HG03135 (cell line): ENCODE measurements at regions not wholly inside any gene's neighbourhood (a gene's known extent, or its start where the extent isn't known, plus 50 kb on each side); places are given as distances from the start of the nearest gene placed in this dataset.
"Not testable (repeated sequence)": the region's sequence is repeated elsewhere in the genome, so short reads cannot be mapped to it uniquely, and the experiment has no call there.

Source experiments
- ATAC-seq: cut with Tn5 transposase; IDR thresholded peaks from one replicate; pipeline ENCODE4 v1.9.1; 2021; ENCODE audit warnings: mild to moderate bottlenecking, moderate library complexity; ENCODE audit not compliant: unreplicated experiment

DNA sequence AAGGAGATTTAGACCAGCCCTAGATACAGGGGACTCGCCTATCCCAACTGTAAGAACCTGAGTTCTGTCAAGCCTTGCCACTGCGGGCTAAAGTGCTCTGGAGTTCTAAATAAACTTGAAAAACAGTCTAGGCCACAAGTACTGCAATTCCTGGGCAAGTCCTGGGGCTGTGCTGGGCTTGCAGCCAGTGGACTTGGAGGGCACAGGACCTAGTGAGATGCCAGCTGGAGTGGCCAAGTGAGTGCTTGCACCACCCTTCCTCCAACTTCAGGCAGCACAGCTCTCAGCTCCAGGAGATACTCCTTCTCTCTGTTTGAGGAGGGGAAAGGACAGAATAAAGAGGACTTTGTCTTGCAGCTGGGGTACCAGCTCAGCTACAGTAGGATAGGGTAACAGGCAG, 307.6 kb upstream of the FBXO33 start:
- ATAC-seq, result no peak

DNA sequence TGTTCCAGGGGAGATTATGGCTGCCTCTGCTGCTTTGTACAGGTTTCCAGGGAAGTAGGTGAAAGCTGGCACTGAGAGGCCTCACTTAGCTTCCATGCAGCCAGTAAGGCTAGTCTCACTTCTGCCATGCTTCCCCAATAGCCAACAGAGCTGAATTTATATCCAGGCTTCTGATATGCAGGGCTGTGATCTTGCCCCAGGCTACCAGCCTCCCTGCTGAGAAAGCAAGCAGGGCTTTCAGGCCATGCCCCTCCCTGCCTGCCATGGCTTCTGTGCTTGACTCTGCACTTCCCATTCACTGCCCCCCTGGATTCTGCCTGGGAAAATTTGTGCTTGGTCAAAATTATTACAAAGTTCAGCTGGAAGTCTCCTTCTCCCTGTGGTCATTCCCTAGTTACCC, 302.1 kb upstream of the FBXO33 start:
- ATAC-seq, result no peak

DNA sequence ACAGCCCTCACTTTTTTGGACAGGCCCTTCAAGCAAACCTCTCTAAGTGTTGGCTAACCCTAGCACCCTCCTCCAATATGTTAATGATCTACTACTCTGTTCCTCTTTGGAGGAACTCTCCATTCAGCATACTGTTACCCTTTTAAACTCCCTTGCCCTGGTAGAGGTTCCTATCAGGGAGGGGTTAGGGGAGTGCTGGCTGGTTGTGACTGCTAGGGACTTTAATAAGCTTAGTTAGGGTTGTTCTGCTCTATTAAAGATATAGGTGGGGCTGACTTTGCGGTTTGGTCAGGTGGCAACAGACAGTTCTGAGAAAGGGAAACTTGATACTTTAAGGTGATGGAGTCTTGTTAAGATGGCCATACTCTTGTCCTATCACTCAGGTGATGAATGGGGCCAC, 301.5 kb upstream of the FBXO33 start:
- ATAC-seq, result no peak

DNA sequence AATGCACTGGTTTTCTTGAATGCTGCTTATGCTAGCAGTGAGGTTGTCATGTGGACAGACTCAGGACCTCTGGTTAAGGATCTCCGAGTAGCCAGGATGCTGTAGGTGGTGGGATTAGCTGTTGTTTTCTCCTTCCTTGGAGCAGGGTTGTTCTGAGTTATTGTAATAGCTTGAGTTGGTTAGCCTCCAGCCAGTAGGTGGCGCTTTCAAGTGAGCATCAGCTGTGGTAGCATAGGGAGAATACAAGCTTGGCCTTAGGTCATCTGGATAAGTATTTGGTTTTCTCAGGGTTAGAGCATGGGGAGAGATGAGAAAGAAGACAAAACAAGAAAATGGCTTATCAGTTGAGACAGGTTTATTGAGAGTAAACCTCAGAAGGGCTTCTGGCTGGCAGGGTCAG, 299.7 kb upstream of the FBXO33 start:
- ATAC-seq, result no peak

DNA sequence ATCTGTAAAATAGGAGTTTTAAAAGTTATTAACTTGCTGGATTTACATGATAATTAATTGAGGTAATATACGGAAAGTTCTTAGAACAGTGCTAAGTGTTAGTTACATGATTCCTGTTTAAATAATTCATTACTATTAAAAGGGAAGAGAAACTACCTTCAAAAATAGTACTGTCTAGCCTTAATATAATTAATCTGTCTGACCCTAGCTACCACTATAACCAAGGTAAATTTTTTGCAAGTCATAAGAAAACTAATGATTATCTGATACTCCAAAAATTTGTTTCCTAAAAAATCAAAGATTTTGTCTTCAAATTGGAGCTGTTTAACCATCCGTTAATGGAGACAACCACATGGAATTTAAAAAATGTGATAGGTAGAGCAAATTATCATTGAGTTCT, 294.3 kb upstream of the FBXO33 start:
- ATAC-seq, result no peak

DNA sequence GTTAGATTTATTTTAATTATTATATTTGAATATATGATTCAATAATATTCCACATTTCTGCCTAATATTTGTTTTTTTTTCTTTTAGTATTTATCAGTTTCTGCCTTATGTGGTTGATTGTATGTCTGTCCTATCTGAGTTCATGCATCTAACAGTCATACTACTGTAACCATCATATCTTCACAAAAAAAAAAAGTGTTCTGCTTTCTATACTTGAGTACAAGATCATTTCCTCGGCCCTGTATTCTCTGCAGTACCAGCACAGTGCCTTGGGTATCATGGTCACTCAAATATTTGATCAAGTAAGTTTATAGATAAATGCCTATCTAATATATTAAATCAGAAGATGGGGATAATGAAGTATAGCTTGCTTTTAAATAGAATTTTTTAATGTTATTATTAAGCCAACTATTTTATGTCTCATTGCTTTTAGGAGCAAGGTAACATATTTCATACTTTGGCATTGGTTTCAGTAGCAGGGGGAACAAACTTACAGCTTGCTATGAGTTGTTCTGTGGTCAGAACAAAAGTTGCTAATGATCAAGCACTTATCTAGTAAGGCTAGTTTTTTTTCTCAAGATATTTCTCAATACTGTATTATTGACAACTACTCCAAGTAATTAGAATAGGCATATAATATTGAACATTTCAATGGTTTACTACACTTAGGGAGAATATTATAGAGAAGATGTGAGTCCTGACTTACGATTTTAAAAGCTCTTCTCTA, 290.5 kb upstream of the FBXO33 start:
- no peak for ATAC-seq

DNA sequence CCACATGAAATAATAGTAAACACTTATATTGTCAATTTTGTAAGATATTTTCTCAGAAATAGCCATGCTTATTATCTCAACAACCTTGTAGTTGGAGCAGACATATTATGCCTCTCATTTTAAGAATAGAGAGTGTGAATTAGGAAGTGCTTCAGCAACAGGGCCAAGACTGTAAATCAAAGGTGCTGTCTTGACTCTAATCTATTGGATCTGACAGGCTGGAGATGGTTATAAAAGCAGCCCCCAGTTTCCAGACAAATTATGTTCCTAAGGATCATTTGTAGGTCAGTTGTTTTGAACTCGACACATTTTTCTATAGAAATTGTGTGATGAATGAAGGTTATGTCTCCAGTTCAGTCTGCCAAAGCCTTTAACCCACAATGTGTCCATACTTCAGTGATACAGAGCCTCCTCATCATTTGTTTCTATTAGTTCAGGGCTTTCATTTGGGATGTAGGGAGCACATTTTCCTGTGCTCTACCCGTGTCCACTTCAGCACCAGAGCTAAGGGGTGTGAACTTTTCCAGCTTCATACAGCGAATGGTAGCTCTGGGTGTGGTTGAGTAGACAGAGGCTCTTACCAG, 284.8 kb upstream of the FBXO33 start:
- ATAC-seq, result no peak

DNA sequence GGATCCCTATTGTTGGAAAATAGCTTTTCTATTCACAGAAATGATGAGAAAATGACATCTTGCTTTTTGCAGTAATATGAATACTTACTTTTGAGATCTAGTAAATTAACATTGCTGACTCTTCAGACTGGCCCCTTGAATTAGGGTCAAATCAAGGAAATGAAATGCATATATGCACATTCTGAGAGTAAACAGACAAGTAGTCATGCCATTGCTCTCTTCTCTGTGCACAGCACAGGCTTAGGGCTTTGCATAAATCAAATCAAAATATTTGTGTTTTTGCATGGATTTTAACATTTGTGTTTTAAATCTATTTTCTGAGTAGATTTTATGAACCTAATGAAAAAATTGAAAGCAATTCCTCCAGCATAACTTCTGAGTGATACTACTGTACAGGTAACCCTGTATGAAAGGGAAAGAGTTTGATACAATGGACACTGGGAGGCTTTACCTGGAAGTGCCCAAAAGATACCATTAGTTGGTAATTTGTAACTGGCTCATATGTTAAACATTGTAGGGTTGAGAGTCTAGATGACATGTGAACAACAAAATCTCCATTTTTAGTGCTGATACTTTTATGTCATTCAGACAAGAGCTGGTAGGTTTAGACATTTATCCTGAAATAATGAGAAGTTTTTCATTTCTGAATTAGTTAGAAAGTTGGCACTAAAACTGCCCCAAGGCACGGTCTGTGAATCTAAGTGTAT, 280.2 kb upstream of the FBXO33 start:
- ATAC-seq, result no peak

DNA sequence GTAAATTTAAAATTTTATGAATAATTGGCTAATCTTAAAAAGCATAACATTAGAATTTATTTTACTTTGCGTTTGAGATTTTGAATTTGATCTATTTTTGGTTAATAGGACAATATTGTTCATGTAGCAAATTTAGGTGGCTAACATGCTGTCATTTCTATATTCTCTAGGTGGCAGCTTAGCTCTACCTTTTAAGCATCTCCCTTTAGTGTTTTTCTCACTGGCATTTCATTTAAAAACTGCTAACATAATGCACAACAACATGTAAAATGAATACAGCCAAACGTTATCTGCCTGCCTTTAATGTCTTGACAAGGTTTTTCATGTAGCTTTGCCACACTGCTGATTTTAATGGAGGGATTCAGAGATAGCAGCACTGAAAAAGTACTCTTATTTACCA, 272.4 kb upstream of the FBXO33 start:
- ATAC-seq, result no peak

DNA sequence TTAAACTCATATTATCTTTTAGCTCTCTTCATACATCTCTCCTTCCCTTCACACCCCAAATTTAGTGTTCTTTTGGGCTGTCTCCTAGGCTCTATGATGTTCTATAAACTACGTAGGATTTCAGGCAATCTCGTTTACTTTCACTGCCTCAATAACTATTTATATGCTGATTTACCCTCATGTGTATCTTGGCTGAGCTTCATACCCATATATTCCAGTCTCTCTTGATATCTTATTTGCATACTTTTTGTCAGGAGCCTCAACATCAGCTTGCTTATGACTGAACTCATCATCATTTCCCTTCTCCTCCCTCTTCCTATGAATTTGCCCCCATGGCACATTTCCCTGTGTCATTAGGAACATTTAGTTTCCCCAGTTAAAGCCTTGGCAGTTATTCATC, 262.1 kb upstream of the FBXO33 start:
- no peak for ATAC-seq

DNA sequence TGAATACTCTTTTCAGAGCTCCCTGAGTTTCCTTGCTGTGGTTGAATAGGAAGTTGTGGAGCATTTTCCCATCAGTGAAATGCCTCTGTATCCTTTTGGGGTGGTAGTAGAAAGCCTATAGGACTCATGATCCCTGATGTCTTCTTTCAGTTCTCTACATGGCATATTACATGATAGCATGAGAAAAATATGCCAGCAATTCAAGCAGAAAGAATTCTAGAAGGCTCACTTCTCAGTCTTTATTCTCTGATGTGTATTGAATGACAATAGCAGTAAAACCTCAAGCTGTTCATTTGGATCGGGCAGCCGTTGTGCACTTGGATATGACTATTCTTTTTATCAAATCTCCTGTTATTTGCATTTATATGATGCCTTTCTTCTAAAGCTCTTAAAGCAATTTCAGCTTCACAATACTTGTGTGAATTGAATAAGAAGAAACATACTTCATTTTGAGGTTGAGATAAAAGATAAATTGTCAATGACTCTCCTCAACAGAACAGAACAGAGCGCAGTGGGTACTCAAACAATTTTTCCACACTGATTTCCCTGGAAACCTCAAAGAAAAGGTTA, 251.5 kb upstream of the FBXO33 start:
- no peak for ATAC-seq

DNA sequence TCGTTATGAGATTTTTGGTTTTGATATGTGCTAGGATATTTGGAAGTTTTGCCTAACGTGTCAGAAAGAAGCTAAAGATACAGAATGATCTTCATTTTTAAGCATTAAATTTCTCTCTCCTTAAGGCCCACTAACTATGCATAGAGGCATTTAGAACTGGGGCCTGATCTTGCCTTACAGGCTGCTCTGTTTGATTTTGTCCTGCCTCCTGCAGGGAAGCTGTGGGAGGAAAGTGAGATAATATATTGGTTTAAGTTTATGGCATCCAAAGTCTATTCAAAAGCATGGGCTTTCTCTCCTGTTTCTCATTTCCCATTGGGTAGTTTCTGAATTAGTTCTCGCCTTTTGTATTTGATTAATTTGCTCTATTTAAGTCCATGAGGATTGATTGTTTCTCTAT, 250.3 kb upstream of the FBXO33 start:
- no peak for ATAC-seq

DNA sequence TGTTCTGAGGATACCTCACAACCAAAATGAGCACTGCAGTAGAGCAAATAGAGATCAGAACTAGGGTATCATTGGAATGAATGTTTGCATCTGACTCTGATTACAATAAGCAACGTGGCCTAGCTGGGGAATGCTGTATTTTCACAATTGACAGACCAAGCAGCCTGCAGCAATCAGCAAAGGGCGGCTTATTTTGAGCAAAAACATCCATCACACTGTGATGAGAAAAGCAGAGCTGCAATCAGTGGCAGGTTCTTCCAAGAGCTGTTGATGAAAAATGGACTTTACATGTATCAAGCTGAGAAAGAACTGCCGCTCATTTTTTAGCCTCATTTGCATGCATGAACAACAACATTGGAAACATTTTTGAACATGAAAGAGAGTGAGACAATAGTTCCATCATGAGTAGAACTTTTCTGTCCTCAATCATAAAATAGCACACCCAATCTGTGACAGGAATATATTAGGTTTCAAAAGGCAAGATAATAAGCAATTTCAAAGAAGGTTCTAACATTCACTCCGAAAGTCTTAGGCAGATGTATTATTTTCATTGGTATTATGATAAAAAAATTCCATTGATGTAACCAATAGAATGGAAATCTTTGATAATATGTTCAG, 249.7 kb upstream of the FBXO33 start:
- no peak for ATAC-seq

DNA sequence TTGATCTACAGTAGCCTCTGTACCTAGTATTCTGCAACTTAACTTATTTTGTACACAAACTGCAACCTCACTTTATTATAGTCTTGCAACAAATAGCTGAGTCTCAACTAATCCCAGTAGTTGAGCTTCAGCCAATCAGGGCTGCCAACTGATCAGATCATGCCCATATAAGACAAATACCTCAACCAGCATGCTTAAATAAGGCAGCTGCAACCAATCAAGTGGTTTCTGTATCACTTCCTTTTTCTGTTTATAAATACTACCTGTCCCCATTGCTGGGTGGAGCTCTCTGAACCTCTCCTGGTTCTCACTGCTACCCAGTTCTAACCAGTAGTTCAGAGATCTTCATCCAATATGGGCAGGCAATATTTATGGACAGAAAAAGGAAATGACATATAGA, 248.5 kb upstream of the FBXO33 start:
- ATAC-seq, result peak; percentile 93

DNA sequence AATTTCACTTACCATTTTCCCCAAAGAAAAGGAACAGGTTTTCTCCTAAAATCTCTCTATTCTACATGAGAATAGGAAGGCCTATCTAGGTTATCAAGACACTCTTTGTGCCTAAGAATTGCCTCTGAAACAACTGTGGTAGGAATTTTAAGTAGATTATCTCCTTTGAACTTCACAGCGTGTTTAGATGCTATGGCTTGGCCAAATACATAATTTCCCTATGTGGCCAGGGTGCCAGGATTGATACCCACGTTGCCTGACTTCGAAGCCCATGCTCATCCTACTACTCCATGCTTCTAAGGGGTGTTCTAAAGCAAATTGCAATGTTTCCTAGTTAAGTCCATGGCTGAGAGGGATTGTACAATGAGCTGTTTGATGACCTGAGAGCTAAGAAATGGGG, 241.5 kb upstream of the FBXO33 start:
- ATAC-seq, result no peak

DNA sequence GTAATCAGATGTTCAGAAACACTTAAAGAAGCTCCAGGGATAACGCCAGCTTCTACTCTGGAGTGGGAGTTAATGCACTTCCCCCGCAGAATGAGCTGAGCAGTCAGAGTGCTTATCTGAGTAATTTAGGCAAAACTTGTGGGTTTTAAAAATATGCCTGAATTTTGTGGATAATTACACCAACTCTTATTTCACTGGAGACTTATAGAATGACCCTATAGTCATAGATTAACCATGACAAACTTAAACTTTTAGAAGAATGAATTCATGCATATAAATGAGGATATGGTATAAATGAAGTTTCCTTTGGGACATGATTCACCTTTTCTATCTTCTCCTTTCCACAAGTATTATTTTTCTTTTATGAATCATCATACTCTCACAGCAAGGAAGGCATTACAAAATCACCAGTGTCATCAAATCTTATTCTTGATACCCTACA, 241.1 kb upstream of the FBXO33 start:
- no peak for ATAC-seq

DNA sequence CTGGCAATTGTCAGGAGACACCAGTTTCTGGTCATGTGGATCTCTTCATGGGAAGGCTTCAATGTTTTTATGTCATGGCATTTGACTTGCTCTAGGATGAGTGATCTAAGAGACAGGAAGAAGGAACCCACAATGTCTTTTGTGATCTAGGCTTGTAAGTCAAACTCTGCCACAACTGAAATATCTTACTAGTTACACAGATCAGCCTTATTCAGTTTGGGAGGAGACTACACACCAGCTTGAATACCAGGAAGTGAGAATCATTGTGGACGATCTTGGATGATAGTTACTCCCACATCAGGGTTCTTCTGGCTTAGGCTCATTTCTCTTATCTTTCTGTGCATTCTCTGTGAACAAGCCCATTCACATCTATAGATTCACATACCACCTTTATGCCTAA, 236.2 kb upstream of the FBXO33 start:
- ATAC-seq, result no peak

DNA sequence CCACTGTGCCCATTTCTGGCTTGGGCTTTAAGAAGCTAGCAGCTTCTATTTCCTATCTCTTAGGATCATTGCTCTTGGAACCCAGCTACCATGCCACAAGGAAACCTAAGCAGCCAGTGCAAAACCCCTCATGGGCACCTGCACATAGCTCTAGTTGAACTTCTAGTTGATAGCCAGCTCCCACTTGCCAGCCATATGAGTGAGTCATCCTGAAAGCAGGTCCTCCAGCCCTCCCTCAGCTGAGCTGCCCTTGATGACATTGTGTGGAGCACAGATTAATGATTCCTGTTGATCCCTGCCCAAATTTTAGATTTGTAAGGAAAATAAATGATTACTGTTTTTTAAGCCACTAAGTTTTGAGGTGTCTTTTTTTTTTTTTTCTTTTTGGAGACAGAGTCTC, 234.2 kb upstream of the FBXO33 start:
- no peak for ATAC-seq

DNA sequence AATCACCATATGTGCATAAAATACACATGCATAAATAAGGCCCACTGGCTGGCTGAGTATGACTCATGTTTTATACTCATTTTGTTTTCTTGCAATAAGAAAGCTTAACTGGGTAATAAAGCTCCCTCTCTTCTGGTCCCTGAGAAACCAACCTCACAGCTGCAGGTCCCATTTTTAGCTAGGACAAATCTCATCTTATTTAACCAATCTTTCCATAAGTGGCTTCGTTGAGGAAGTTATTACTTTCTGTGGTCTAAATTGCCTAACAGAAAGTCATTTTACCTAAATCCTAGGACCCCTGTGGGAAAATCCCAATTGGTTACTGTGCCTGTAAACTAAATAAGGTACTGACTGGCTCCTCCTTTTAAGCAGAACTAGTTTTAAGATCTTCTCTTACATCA, 232.8 kb upstream of the FBXO33 start:
- no peak for ATAC-seq

DNA sequence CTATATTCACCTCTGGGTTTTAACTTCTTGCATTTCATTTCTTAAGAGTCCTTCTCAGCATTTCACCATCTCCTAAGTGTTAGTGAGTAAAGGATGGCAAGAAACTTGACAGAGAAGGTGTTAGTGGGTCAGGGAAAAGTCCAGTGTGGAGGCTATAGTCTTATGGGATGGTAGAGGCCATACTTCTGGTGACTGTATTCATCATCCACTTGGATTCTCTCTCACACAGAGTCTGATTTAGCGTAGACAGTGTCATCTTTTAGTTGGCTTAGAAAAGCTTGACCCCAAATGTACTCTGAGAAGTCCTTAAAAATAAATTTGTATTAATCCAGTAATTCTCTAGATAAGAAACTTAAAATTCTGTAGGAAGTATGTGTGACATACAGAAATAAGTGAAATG, 232.4 kb upstream of the FBXO33 start:
- no peak for ATAC-seq

DNA sequence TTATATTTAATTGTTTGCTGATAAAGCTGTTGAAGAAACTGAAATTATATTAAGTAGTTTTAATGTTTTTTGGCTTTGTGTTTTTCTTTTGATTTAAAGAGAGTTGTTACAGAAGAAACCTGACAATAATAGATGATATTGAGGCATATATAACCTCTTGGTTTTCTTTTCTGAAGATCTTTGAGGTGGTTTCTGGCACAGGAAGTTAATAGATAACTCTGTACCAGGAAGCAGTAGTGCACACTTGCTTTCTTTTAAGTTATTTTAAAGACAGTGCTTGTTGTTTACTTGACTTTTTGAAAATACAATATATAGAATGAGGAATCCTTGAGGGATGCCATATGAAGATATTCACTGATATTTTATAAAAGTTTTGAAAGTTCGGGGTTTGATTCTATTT, 209.0 kb upstream of the FBXO33 start:
- ATAC-seq, result peak; percentile 70

DNA sequence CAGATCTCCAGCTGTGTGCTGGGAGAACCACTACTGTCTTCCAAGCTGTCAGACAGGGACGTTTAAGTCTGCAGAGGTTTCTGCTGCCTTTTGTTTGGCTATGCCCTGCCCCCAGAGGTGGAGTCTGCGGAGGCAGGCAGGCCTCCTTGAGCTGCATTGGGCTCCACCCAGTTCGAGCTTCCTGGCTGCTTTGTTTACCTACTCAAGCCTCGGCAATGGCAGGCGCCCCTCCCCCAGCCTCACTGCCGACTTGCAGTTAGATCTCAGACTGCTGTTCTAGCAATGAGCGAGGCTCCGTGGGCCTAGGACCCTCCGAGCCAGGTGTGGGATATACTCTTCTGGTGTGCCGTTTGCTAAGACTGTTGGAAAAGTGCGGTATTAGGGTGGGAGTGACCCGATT, 206.8 kb upstream of the FBXO33 start:
- ATAC-seq, result not testable (repeated sequence)
